ENCODE measurements at regions not wholly inside any gene's neighbourhood (a gene's known extent, or its start where the extent isn't known, plus 50 kb on each side); places are given as distances from the start of the nearest gene placed in this dataset.
A peak's percentile ranks its signal among the peaks of the same experiment; 100 is the strongest.

GRCh38 chr9:90198956-90199355, 443.7 kb downstream of the DIRAS2 start:
- Histone ChIP-seq H3K36me3 (replicated peaks in 1 of 2; ENCODE audit: control insufficient read depth in 1 of 2, insufficient read depth in 2 of 2, low read length in 2 of 2) (no peaks in the 10 kb centered on the region), H3K27me3 (ENCODE audit: control insufficient read depth in 2 of 2, insufficient read depth in 2 of 2, low read length in 2 of 2) (no peaks in the 10 kb centered on the region), H3K9ac (ENCODE audit: insufficient read depth, low read length, poor library complexity, severe bottlenecking) (no peak overlapping the region), H3K79me2 (ENCODE audit: insufficient read depth, low read length) (no peaks in the 10 kb centered on the region), H4K20me1 (ENCODE audit: insufficient read depth, low read length) (no peaks in the 10 kb centered on the region), H3K4me1 (ENCODE audit: control insufficient read depth in 1 of 2, insufficient read depth in 2 of 2, low read length in 2 of 2) (peaks cover 9 to 13% of the 10 kb centered on the region in 2 donors), H3K9me3 (replicated peaks in 1 of 2; ENCODE audit: control insufficient read depth in 1 of 2, insufficient read depth in 1 of 2, low read length in 2 of 2) (no peaks in the 10 kb centered on the region), H3K27ac (ENCODE audit: low read depth in 1 of 2, low read length in 2 of 2) (peak overlapping the region in 1 of 2 donors; percentile 32), H3K4me2 (replicated peaks; ENCODE audit: extremely low read depth, low read length, poor library complexity, severe bottlenecking) (no peak overlapping the region), H3K4me3 (replicated peaks in 1 of 3; ENCODE audit: low read depth in 2 of 3, low read length in 3 of 3) (no peak overlapping the region), H2AFZ (ENCODE audit: insufficient read depth, low read depth, low read length, poor library complexity, severe bottlenecking) (no peak overlapping the region)
- no peak for DNase-seq
- H3K4me1 Mint-ChIP-seq, result peaks cover 15% of the 10 kb centered on the region
- intact Hi-C loops (cut with micrococcal nuclease), result no loop called here
- no peak overlapping the region for H3K4me3 Mint-ChIP-seq
- H3K27me3 Mint-ChIP-seq (ENCODE audit: low read depth in 3 of 3), result peaks cover 2 to 3% (median 3%) of the 10 kb centered on the region in 3 donors
- H3K9me3 Mint-ChIP-seq, result peaks cover 3 to 8% (median 5%) of the 10 kb centered on the region in 7 donors
- no peak overlapping the region for H3K27ac Mint-ChIP-seq
- WGBS (ENCODE audit: insufficient coverage), result no CpG with 5 or more reads among the region's 3 CpGs
- TF ChIP-seq CTCF (IDR thresholded peaks at IDR 0.05), result no peak
- no peaks in the 10 kb centered on the region for H3K36me3 Mint-ChIP-seq

GRCh38 chr9:90201766-90202165, 440.9 kb downstream of the DIRAS2 start:
- H3K4me3 Mint-ChIP-seq, result no peak overlapping the region
- Histone ChIP-seq H3K36me3 (replicated peaks in 1 of 2; ENCODE audit: control insufficient read depth in 1 of 2, insufficient read depth in 2 of 2, low read length in 2 of 2) (no peaks in the 10 kb centered on the region), H3K9me3 (replicated peaks in 1 of 2; ENCODE audit: control insufficient read depth in 1 of 2, insufficient read depth in 1 of 2, low read length in 2 of 2) (no peaks in the 10 kb centered on the region), H3K4me1 (ENCODE audit: control insufficient read depth in 1 of 2, insufficient read depth in 2 of 2, low read length in 2 of 2) (peaks cover 9 to 13% of the 10 kb centered on the region in 2 donors), H3K4me3 (replicated peaks in 1 of 3; ENCODE audit: low read depth in 2 of 3, low read length in 3 of 3) (no peak overlapping the region), H3K79me2 (ENCODE audit: insufficient read depth, low read length) (no peaks in the 10 kb centered on the region), H3K27ac (ENCODE audit: low read depth in 1 of 2, low read length in 2 of 2) (no peak overlapping the region), H2AFZ (ENCODE audit: insufficient read depth, low read depth, low read length, poor library complexity, severe bottlenecking) (no peak overlapping the region), H3K9ac (ENCODE audit: insufficient read depth, low read length, poor library complexity, severe bottlenecking) (no peak overlapping the region), H3K27me3 (ENCODE audit: control insufficient read depth in 2 of 2, insufficient read depth in 2 of 2, low read length in 2 of 2) (no peaks in the 10 kb centered on the region), H3K4me2 (replicated peaks; ENCODE audit: extremely low read depth, low read length, poor library complexity, severe bottlenecking) (no peak overlapping the region), H4K20me1 (ENCODE audit: insufficient read depth, low read length) (no peaks in the 10 kb centered on the region)
- H3K27ac Mint-ChIP-seq, result no peak overlapping the region
- no peak for DNase-seq
- peaks cover 15% of the 10 kb centered on the region for H3K4me1 Mint-ChIP-seq
- no peak for TF ChIP-seq CTCF (IDR thresholded peaks at IDR 0.05)
- no peaks in the 10 kb centered on the region for H3K36me3 Mint-ChIP-seq
- intact Hi-C loops (cut with micrococcal nuclease), result no loop called here
- WGBS (ENCODE audit: insufficient coverage), result no CpG with 5 or more reads among the region's 2 CpGs
- H3K27me3 Mint-ChIP-seq (ENCODE audit: low read depth in 3 of 3), result peaks cover 2 to 12% (median 7%) of the 10 kb centered on the region in 3 donors
- H3K9me3 Mint-ChIP-seq, result peaks cover 0 to 6% (median 3%) of the 10 kb centered on the region in 7 donors
